CD4-positive, alpha-beta T cell (primary cell): ENCODE measurements at regions not wholly inside any gene's neighbourhood (a gene's known extent, or its start where the extent isn't known, plus 50 kb on each side); places are given as distances from the start of the nearest gene placed in this dataset.
"Not testable (repeated sequence)": the region's sequence is repeated elsewhere in the genome, so short reads cannot be mapped to it uniquely, and the experiment has no call there.

Experiments used
- ATAC-seq: fragments of 200-7000 bp; cut with Tn5 transposase; one replicate; pipeline ENCODE4 v1.10.0; 2022; ENCODE audit warnings: mild to moderate bottlenecking; ENCODE audit not compliant: poor library complexity
- CTCF ChIA-PET: fragments of 350-600 bp; sonication (Branson Sonifier 250); formaldehyde crosslinking; loops from one replicate; lab custom pipeline; 2021; ENCODE audit warnings: antibody characterized with exemption, inconsistent platforms; lab: Charles Lee
- POLR2A ChIA-PET: fragments of 350-600 bp; sonication (Branson Sonifier 250); formaldehyde crosslinking; loops from one replicate; lab custom pipeline; 2021; ENCODE audit warnings: antibody characterized with exemption, inconsistent platforms; lab: Charles Lee
- DNase-seq, 14 experiments: peaks; one replicate each; pipeline ENCODE4 v3.0.0-alpha.2; 2013 to 2020; ENCODE audit warnings: mixed read lengths in 2 of 14
- H3K27ac ChIP-seq, 2 donors: one replicate each; pipeline versions ENCODE4 v1.5.1 to v1.7.0; 2013; ENCODE audit warnings: low read length in 2 of 2, low read depth in 1 of 2, mild to moderate bottlenecking in 1 of 2
- H3K27me3 ChIP-seq, 2 experiments: 1 replicate in 1 of 2; 2 replicates in 1 of 2; pipeline versions ENCODE4 v1.6.1 to v1.7.0; 2013; ENCODE audit warnings: low read length in 2 of 2, control low read depth in 1 of 2, mild to moderate bottlenecking in 1 of 2, moderate library complexity in 1 of 2; ENCODE audit not compliant: insufficient read depth in 2 of 2, control insufficient read depth in 1 of 2
- H3K36me3 ChIP-seq: one replicate; pipeline ENCODE4 v1.6.1; 2013; ENCODE audit warnings: low read length, control low read depth; ENCODE audit not compliant: insufficient read depth
- H3K4me1 ChIP-seq: one replicate; pipeline ENCODE4 v1.6.1; 2013; ENCODE audit warnings: low read length, control low read depth; ENCODE audit not compliant: insufficient read depth
- H3K4me3 ChIP-seq: one replicate; pipeline ENCODE4 v1.5.1; 2013; ENCODE audit warnings: mild to moderate bottlenecking, low read length, moderate library complexity
- H3K9me3 ChIP-seq, 2 experiments: 1 replicate in 1 of 2; 2 replicates in 1 of 2; pipeline versions ENCODE4 v1.6.1 to v1.7.0; 2013; ENCODE audit warnings: low read length in 2 of 2, mild to moderate bottlenecking in 2 of 2, control low read depth in 1 of 2, moderate library complexity in 1 of 2; ENCODE audit not compliant: control insufficient read depth in 1 of 2, insufficient read depth in 1 of 2
- H3K27ac Mint-ChIP-seq: one replicate; pipeline ENCODE4 v1.8.0; 2020; ENCODE audit warnings: mixed read lengths
- H3K27me3 Mint-ChIP-seq: one replicate; pipeline ENCODE4 v1.8.0; 2021; ENCODE audit warnings: mixed read lengths
- H3K36me3 Mint-ChIP-seq: one replicate; pipeline ENCODE4 v1.8.0; 2021; ENCODE audit warnings: low read depth, mixed read lengths
- H3K4me1 Mint-ChIP-seq: one replicate; pipeline ENCODE4 v1.8.0; 2021; ENCODE audit warnings: low read depth, mixed read lengths
- H3K4me3 Mint-ChIP-seq: one replicate; pipeline ENCODE4 v1.8.0; 2020; ENCODE audit warnings: mild to moderate bottlenecking, mixed read lengths
- H3K9me3 Mint-ChIP-seq: one replicate; pipeline ENCODE4 v1.8.0; 2020; ENCODE audit warnings: mixed read lengths
- CTCF ChIP-seq: fragments of 200-600 bp; IDR thresholded peaks from one replicate; pipeline ENCODE4 v1.8.0; 2022; ENCODE audit warnings: antibody characterized with exemption, mild to moderate bottlenecking
- intact Hi-C, 2 experiments: fragments of 100-400 bp; cut with DNase I in 1 of 2; cut with micrococcal nuclease in 1 of 2; formaldehyde crosslinking; loops; one replicate each; pipeline versions ENCODE4 v1.15.1 to v1.9.0; 2023 to 2025; cut with DNase I, micrococcal nuclease

GRCh38 chr2:8611700-8612099, 70.2 kb upstream of the ID2 start:
- no peak overlapping the region for H3K27ac ChIP-seq
- Mint-ChIP-seq H3K9me3 (peaks cover 3% of the 10 kb centered on the region), H3K27ac (no peak overlapping the region), H3K27me3 (no peaks in the 10 kb centered on the region), H3K4me3 (no peak overlapping the region), H3K4me1 (peaks cover 7% of the 10 kb centered on the region), H3K36me3 (no peaks in the 10 kb centered on the region)
- H3K4me1 ChIP-seq, result peaks cover 4% of the 10 kb centered on the region
- ATAC-seq (no peak), DNase-seq (no peak)
- H3K4me3 ChIP-seq, result no peak overlapping the region
- TF ChIP-seq CTCF, result no peak
- H3K36me3 ChIP-seq, result no peaks in the 10 kb centered on the region
- peaks cover 0 to 5% of the 10 kb centered on the region in 2 experiments for H3K9me3 ChIP-seq
- POLR2A ChIA-PET, result no interaction called here
- CTCF ChIA-PET, result no interaction called here
- no peaks in the 10 kb centered on the region for H3K27me3 ChIP-seq
- intact Hi-C loops, result no loop called here

GRCh38 chr2:8612734-8613179, 69.1 kb upstream of the ID2 start:
- ChIA-PET POLR2A (no interaction called here), CTCF (no interaction called here)
- Mint-ChIP-seq H3K4me3 (no peak overlapping the region), H3K27me3 (no peaks in the 10 kb centered on the region), H3K36me3 (no peaks in the 10 kb centered on the region), H3K27ac (no peak overlapping the region), H3K4me1 (peaks cover 7% of the 10 kb centered on the region), H3K9me3 (peaks cover 3% of the 10 kb centered on the region)
- Histone ChIP-seq H3K27me3 (no peaks in the 10 kb centered on the region), H3K36me3 (no peaks in the 10 kb centered on the region), H3K9me3 (peaks cover 0 to 5% of the 10 kb centered on the region in 2 experiments), H3K4me3 (no peak overlapping the region), H3K27ac (no peak overlapping the region), H3K4me1 (peaks cover 4% of the 10 kb centered on the region)
- intact Hi-C loops, result no loop called here
- DNase-seq (peak in 1 of 14 experiments; percentile 20), ATAC-seq (no peak)
- TF ChIP-seq CTCF, result no peak

GRCh38 chr2:8613207-8613999, 68.5 kb upstream of the ID2 start:
- H3K9me3 ChIP-seq, CTCF ChIA-PET, H3K27ac Mint-ChIP-seq, ATAC-seq, H3K4me3 ChIP-seq, H3K27me3 Mint-ChIP-seq, H3K4me1 Mint-ChIP-seq, H3K27ac ChIP-seq, H3K36me3 Mint-ChIP-seq, H3K4me3 Mint-ChIP-seq, H3K9me3 Mint-ChIP-seq, H3K36me3 ChIP-seq, POLR2A ChIA-PET, intact Hi-C loops, H3K27me3 ChIP-seq, H3K4me1 ChIP-seq: not testable (repeated sequence)
- DNase-seq, result peak in 1 of 14 experiments; percentile 12

GRCh38 chr2:8614646-8615045, 67.2 kb upstream of the ID2 start:
- Histone ChIP-seq H3K27me3 (no peaks in the 10 kb centered on the region), H3K9me3 (peaks cover 0 to 8% of the 10 kb centered on the region in 2 experiments), H3K4me3 (no peak overlapping the region), H3K36me3 (no peaks in the 10 kb centered on the region), H3K4me1 (no peaks in the 10 kb centered on the region), H3K27ac (no peak overlapping the region)
- CTCF ChIA-PET, result no interaction called here
- TF ChIP-seq CTCF, result no peak
- no peaks in the 10 kb centered on the region for H3K36me3 Mint-ChIP-seq
- intact Hi-C loops, result no loop called here
- peaks cover 3% of the 10 kb centered on the region for H3K9me3 Mint-ChIP-seq
- ATAC-seq (no peak), DNase-seq (peak in 1 of 14 experiments; percentile 19)
- no peaks in the 10 kb centered on the region for H3K4me1 Mint-ChIP-seq
- no peak overlapping the region for H3K4me3 Mint-ChIP-seq
- H3K27ac Mint-ChIP-seq, result no peak overlapping the region
- POLR2A ChIA-PET, result no interaction called here
- H3K27me3 Mint-ChIP-seq, result no peaks in the 10 kb centered on the region
